ENCODE measurements at regions not wholly inside any gene's neighbourhood (a gene's known extent, or its start where the extent isn't known, plus 50 kb on each side); places are given as distances from the start of the nearest gene placed in this dataset.

DNA sequence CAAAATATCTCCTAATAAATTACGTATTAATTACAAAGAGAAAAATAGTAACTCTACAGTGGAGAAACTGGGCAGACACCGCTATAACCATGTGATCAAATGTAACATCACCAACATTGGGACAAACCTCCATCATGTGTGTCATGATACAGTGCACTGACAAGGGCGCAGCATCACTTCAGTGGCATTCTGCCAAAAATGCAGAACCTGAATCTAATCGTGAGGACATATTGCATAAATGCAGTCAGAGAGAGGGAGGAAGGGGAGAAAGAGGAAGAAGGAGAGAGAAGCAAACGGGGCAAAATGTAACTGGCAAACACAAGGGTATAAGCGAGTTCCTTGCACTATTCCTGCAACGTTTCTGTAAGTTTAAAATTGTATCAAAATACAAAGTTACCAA is 74.2 kb upstream of the MARCHF10 start:
- no peak for DNase-seq

DNA sequence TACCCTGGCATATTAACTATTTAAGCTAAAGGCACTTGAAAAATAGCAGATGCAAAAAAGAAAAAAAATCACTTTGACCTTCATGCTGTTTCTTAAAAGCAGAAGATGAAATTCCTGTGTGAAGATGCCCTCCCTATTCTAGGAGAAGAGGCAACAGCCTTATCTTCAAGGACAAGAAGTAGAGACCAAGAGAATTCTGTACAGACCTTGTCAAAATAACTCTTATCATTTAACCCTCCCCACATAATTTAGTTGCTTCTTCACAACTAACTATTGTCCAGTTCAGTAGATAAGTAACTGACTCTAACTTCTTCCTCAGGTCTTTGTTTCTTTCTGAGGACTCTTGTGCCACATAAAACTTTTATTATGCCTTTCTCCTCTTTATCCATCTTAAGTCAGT is 72.0 kb upstream of the MARCHF10 start:
- DNase-seq: no peak

DNA sequence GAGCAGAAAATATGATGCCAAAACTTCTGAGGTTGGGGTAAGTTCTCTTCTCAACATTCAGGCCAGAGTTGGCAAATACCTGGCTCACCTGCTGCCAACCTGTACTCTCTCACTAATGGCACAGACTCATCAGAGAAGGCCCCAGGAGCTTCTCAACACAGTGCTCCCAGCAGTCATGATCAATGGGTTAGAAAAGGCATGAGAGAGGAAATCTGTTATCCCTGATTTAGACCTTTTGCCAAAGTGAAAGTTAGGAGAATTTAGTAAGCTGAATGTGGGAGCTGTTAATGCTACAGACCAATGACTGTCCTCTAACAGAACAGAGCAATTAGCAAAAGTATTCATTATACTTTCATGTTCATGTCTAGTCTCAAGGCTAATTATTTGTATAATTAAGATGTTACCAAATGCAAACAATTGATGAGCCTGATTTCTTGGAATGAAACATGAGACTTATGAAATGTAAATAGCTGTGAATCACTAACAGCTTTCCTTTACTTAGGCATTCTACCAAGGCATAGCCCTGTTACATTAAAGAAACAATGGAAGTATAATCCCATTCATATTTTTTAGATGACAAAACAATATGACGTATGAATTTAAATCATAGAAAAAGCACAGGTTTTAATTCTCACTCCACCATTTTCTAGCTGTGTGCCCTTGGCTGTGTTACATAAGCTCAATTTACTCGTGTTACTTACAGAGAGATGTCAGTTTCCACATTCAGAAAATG is 68.7 kb upstream of the MARCHF10 start:
- peak; percentile 29 for DNase-seq

DNA sequence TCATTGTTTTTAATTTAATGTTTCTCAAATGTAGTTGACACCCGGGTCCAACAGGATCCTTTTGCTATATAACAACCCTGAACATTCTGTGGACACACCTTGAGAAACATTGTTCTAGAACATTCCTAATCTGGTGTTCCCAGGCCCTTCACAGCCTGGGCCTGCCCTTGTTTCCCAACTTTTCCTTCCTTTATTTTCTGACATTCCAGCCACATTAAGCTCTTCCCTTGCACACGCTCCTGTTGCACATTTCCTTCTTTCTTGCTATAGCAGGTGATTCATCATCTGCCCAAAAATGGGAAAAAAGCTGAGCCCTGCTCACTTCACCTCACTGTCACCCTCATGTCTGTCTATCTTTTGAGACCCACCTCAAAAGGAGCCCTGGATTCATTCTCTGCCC is 67.9 kb upstream of the MARCHF10 start:
- no peak for DNase-seq

DNA sequence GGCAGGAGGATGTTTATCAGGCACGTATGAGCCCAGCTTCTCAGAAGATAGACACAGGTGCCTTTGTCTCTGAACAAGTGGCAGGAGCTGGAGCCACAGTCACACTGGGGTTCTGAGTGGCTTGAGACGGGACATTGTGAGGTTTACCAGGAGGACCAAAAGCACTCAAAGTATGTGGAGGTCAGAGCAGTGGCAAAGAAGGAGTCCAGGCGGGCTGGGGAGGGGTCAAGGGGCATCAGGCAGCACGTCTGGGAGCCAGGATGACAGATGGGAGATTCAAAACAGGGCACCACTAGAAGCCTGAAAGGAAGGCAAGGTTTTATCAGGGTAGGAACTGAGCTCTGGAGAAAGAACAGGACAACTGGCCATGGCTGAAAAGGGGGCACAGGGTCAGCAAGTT is 67.2 kb upstream of the MARCHF10 start:
- DNase-seq: no peak

DNA sequence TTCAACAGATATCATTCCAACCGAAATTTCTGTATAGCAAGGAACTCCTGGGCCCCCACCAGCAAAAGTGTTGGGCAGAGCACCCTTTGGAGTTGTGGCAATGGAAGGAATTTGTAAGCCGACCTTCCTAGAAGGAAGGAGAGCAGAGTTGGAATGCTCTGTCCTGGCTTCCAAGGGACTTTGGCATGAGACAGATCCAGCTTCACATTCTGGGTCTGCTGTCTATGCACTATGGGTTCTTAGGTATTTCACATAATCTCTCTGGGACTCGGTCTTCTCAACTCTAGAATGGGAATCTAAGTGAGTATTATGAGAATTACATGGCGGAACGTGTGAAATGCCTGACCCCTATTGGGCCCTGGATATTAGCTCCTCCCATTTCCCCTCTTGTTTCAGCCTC is 63.2 kb upstream of the MARCHF10 start:
- no peak for DNase-seq

DNA sequence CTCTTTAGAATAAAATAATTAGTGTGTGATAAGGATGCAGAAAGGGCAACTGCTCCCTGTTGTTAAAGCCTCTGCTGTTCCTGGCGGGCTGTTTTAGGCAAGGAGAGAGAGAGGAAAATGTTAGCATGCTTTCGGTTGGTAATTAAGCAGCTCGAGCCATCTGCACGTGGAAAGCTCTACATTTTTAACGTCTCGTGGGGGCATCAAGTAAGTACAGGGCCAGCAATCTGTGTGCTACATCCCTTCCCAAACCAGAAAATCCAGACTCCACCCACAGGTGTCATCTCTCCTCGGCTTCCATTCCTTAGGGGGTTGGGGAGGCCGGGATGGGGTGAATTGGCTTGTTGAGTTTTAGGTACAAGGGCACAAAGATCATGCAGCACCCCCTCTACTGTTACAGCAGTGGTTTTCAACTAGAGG is 62.4 kb upstream of the MARCHF10 start:
- DNase-seq: no peak

DNA sequence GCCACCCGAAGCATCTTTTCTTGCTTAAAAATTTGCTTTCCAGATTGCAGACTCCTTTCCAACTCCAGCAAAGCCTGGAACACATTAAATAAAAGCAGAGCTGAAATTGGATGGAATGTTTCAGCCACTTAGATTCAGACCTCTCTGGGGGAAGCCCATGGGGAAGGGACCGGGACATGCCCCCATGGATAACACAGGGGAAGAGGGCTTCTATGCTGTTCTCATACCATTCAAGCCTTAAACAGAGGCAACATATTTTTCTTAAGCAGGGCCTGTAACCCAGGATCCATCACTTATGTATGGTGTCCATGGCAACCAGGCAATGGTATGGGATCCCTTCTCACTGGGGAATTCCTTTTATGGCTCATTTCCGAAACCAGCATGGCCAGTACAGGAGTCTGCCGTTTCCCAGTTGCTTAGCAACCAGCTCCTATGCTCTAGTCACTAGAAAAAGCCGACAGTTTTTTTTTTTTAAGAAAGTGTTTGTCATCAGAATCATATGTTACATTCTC is 62.0 kb upstream of the MARCHF10 start:
- peak; percentile 93 for DNase-seq

DNA sequence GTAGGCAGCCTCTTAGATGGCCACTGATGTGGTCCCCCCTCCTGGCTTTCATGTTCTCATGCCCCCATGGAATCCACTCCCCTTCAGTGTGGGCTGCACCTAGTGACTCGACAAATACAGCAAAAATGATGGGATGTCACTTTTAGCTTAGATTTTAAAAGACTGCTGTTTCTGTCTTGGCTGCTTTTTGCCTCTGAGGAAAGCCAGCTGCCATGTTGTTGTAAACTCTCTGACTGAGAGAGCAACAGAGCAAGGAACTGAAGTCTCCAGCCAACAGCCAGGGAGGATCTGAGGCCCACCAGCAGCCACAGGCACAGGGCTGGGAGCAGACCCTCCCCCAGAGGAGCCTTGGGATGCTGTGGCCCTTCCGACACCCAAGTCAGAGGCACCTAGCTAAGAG is 60.6 kb upstream of the MARCHF10 start:
- no peak for DNase-seq

DNA sequence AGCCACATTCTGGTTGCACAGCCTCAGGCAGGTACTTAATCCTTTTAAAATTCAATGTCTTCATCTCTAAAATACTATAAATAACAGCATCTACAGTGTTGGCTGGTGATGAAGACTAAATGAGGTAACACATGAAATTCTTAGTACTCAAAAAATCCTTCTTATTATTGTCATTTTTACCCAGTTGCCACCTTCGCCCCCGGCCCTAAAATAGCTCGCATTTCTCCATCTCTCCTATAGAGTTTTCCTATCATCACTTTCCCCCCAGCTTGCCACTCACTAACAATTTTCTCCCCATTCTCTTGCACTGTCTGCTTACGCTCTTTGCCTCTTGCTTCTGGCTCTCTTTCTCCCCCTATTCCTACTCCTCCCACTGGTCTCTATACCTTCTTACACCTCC is 59.9 kb upstream of the MARCHF10 start:
- no peak for DNase-seq

DNA sequence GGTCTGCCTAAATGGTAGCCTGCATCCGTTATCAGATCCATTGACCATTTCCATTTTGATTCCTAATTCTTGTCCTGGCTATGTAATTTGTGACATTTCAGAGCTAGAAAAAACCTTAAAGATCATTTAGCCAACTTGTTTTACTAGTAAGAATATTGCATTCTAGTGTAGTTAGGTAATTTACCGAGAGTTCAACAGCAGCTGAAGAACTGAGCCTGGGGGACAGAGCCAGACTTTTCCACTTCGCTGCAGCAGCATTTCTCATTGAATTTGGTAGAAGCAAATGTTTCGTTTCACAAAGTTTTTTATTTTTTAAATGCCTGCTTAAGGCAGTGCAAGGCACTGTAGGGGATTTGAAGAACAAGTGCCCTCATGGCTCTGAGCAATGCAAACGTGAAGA is 59.2 kb upstream of the MARCHF10 start:
- peak; percentile 15 for DNase-seq

DNA sequence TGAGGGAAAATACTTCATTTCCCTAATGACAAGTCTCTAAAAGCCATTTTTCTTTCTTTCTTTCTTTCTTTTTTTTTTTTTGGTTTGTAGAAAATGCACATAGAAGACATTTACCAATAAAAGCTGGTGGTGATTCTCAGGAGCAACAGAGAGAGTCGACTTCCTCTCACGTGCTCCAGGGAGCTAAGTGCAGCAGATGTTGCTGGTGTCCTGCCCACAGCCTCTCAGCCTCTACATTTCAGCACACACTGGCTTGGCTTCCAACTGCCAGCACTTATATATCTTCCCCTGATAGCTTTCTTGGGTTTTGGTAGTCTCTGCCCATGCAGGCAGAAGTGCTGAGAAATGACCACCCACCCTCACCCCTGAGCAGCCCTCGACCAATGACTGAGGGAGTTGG is 58.4 kb upstream of the MARCHF10 start:
- DNase-seq: no peak

DNA sequence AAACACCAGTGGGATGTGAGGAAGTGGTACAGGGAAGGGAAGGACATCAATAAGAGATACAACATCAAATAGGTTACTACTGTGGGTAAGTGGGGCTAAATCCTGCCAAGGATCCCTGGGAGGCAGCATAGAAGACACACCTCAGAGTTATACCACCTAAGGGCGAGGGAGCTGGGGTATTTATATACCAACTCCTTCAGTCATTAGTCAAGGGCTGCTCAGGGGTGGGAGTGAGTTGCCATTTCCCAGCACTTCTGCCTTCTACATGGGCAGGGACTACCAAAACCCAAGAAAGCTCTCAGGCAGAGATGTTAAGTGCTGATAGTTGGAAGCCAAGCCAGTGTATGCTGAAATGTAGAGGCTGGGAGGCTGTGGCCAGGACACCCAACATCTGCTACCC is 57.5 kb upstream of the MARCHF10 start:
- DNase-seq: no peak

DNA sequence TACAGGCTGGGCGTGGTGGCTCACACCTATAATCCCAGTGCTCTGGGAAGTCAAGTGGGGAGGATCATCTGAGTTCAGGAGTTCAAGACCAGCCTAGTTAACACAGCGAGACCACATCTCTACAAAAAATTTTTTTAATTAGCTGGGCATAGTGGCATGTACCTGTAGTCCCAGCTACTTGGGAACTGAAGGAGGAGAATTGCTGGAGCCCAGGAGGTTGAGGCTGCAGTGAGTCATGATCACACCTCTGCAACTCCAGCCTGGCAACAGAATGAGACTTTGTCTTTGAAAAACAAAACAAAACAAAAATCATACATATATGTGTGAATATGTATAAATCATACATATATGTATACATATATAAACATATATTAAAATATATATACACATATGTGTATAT is 54.1 kb upstream of the MARCHF10 start:
- no peak for DNase-seq

DNA sequence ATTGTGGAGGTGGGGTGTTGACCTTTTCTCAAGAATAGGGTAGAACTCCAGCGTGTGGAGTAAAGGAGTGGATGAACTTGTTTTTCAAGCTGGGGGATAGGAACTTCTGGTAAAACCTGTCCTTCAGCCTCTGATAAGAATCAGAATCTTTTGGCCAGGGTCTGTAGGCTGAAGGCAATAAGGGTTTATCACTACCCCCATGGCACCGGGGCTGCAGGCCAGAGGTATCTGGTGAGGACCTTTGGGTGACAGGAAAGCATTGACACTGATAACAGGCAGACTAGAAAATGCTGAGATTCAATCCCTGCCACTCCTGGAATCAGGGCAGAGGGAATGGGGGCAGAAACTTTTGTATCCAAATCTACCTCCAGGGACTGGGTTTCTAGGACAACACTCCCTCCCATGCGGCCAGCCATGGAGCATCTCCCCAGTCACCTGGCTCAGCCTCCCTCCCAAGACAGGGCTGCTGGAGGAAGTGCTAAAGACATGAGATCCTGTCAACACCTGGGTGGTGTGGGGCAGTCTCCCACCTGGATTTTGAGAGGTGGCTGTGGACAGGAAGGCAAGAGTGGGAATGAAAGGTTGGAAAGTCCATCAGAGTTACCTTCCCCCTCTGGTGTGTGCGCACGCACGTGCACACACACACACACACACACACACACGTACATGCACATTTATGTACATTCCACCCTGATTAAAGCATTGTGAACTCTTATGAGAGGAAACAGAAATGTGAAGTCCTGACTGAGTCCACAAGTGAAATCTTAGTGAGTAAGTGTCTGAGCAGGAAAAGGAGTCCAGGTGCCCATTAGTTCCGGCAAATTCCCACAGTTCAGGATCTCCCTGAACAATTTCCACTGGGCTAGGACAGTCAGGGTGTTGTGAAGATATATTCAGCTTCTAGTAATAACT is 53.1 kb upstream of the MARCHF10 start:
- no peak for DNase-seq

DNA sequence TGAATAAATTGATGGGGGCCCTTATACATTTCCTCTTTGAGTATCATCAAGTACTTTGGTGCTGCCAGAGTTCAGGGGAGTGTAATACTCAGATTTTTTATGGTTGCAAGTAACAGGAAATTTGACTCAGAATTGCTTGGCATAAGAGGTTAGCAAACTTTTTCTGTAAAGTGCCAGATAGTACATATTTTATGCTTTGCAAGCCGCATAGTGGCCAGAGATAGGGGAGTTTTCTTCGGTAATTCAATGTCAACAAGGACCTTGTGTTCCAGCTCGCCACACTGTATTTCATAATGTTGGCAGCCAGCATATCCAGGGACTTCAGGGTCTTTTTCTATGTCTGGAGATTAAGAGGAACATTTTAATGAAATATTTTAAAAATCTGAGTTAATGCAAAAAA is 51.0 kb upstream of the MARCHF10 start:
- no peak for DNase-seq
